Kidney (tissue), 13 donors: ENCODE measurements at regions not wholly inside any gene's neighbourhood (a gene's known extent, or its start where the extent isn't known, plus 50 kb on each side); places are given as distances from the start of the nearest gene placed in this dataset.
A peak's percentile ranks its signal among the peaks of the same experiment; 100 is the strongest.

Experiments used
- DNase-seq, 5 donors: peaks; one replicate each; pipeline ENCODE4 v3.0.0-alpha.2; 2013 to 2020
- FAIRE-seq: peaks from 2 replicates; lab custom pipeline; 2012; peaks lifted over from hg19 to GRCh38; lab: Jason Lieb, UNC
- H3K27ac ChIP-seq, 2 donors: one replicate each; pipeline ENCODE4 v1.7.0; 2013; ENCODE audit warnings: low read depth in 2 of 2, low read length in 2 of 2, inconsistent platforms in 1 of 2
- H3K27me3 ChIP-seq: one replicate; pipeline ENCODE4 v1.7.1; 2013; ENCODE audit warnings: low read length, inconsistent platforms; ENCODE audit not compliant: control insufficient read depth, insufficient read depth
- H3K36me3 ChIP-seq, 3 donors: one replicate each; pipeline versions ENCODE4 v1.7.0 to v1.7.1; 2013; ENCODE audit warnings: low read length in 3 of 3, control low read depth in 1 of 3, inconsistent platforms in 1 of 3; ENCODE audit not compliant: insufficient read depth in 3 of 3, control insufficient read depth in 2 of 3
- H3K4me1 ChIP-seq, 3 donors: one replicate each; pipeline versions ENCODE4 v1.7.0 to v1.7.1; 2013; ENCODE audit warnings: low read length in 3 of 3, inconsistent platforms in 1 of 3, low read depth in 1 of 3; ENCODE audit not compliant: control insufficient read depth in 2 of 3, insufficient read depth in 2 of 3
- H3K4me3 ChIP-seq, 3 donors: one replicate each; pipeline versions ENCODE4 v1.7.0 to v1.8.1; 2013; ENCODE audit warnings: low read length in 3 of 3, control low read depth in 1 of 3, inconsistent platforms in 1 of 3
- H3K9ac ChIP-seq, 3 donors: one replicate each; pipeline versions ENCODE4 v1.7.0 to v1.7.1; 2013; ENCODE audit warnings: low read length in 3 of 3, control low read depth in 1 of 3, inconsistent platforms in 1 of 3
- H3K9me3 ChIP-seq, 3 donors: one replicate each; pipeline versions ENCODE4 v1.7.0 to v1.7.1; 2013; ENCODE audit warnings: low read length in 3 of 3, control low read depth in 1 of 3, inconsistent platforms in 1 of 3; ENCODE audit not compliant: control insufficient read depth in 2 of 3, insufficient read depth in 1 of 3
- CTCF ChIP-seq: IDR thresholded peaks from 3 replicates; pipeline ENCODE4 v1.5.1; 2012; ENCODE audit warnings: mild to moderate bottlenecking, moderate library complexity, borderline replicate concordance; ENCODE audit not compliant: insufficient read depth; ENCODE audit errors: extremely low read depth
- intact Hi-C: fragments of 100-400 bp; cut with DNase I; formaldehyde crosslinking; loops from one replicate; pipeline ENCODE4 v1.11.1; 2022
- donor health status: control.
- donor health status: control.
- donor health status: control.
- donor health status: control.
- donor health status: control.
- donor health status: DM: yes; HTN: yes; CAD: no.
- donor health status: Normal renal cell carcinoma (clear cell type).

GRCh38 chr4:108473163-108473720, 147.1 kb upstream of the RPL34 start:
- H3K27ac ChIP-seq, result no peak overlapping the region
- intact Hi-C loops, result no loop called here
- DNase-seq (peak in 1 of 5 donors; percentile 30), FAIRE-seq (no peak)
- no peaks in the 10 kb centered on the region for H3K4me1 ChIP-seq
- H3K9me3 ChIP-seq, result no peaks in the 10 kb centered on the region
- TF ChIP-seq CTCF, result no peak
- no peak overlapping the region for H3K9ac ChIP-seq
- no peaks in the 10 kb centered on the region for H3K36me3 ChIP-seq
- H3K27me3 ChIP-seq, result no peaks in the 10 kb centered on the region
- no peak overlapping the region for H3K4me3 ChIP-seq

- intact Hi-C loops, result no loop called here
- Histone ChIP-seq H3K4me1 (no peaks in the 10 kb centered on the region), H3K36me3 (no peaks in the 10 kb centered on the region), H3K9me3 (no peaks in the 10 kb centered on the region), H3K9ac (no peak overlapping the region), H3K27me3 (no peaks in the 10 kb centered on the region), H3K4me3 (no peak overlapping the region), H3K27ac (no peak overlapping the region)
- FAIRE-seq (no peak), DNase-seq (no peak)
- TF ChIP-seq CTCF, result no peak
These were observed 153.2 kb upstream of the RPL34 start for GRCh38 chr4:108466936-108467902.

DNA sequence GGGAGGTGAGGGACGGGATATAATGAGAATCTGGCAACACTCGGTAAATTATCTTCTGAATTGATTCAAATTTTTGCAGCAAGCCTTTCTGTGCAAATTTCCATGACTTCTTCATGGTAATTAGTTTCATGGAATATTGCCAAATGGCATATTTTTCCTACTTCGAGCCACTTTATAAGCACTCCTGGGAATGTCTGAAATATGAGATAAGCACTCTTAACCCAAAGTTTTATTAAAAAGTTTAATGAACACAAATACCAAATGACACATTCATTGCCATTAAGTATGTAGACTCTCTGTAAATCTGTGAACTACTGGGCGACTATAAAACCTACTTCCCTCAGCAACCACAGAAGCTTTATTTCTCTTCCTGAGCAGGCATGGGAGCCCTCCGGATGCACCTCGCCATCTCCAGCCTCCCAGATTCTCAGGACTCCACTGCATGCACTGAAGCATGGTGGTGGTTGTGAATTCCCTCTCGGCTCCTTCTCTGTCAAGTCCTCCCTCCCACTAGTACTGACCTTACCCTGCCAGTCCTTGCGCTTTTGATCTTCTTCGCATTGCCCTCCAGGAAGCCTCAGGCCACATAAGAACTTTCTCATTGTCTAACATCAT, 154.4 kb upstream of the RPL34 start:
- TF ChIP-seq CTCF, result no peak
- intact Hi-C loops, result no loop called here
- no peaks in the 10 kb centered on the region for H3K27me3 ChIP-seq
- no peaks in the 10 kb centered on the region for H3K4me1 ChIP-seq
- FAIRE-seq (no peak), DNase-seq (no peak)
- no peaks in the 10 kb centered on the region for H3K36me3 ChIP-seq
- H3K27ac ChIP-seq, result no peak overlapping the region
- no peak overlapping the region for H3K4me3 ChIP-seq
- no peaks in the 10 kb centered on the region for H3K9me3 ChIP-seq
- H3K9ac ChIP-seq, result no peak overlapping the region
